IPS-15b (cell line): ENCODE measurements at regions not wholly inside any gene's neighbourhood (a gene's known extent, or its start where the extent isn't known, plus 50 kb on each side); places are given as distances from the start of the nearest gene placed in this dataset.

ENCODE experiments used
- H3K27me3 ChIP-seq: one replicate; pipeline ENCODE4 v1.6.1; 2013; ENCODE audit warnings: low read length; ENCODE audit not compliant: control insufficient read depth, insufficient read depth
- H3K36me3 ChIP-seq: one replicate; pipeline ENCODE4 v1.6.1; 2013; ENCODE audit warnings: low read length; ENCODE audit not compliant: control insufficient read depth, insufficient read depth
- H3K4me1 ChIP-seq: one replicate; pipeline ENCODE4 v1.6.1; 2013; ENCODE audit warnings: mild to moderate bottlenecking, low read length; ENCODE audit not compliant: control insufficient read depth, insufficient read depth
- H3K4me3 ChIP-seq: one replicate; pipeline ENCODE4 v1.5.1; 2013; ENCODE audit warnings: low read depth, low read length
- H3K9ac ChIP-seq: one replicate; pipeline ENCODE4 v1.6.1; 2013; ENCODE audit warnings: low read depth, mild to moderate bottlenecking, low read length
- H3K9me3 ChIP-seq: one replicate; pipeline ENCODE4 v1.6.1; 2013; ENCODE audit warnings: mild to moderate bottlenecking, low read length; ENCODE audit not compliant: control insufficient read depth, insufficient read depth

DNA sequence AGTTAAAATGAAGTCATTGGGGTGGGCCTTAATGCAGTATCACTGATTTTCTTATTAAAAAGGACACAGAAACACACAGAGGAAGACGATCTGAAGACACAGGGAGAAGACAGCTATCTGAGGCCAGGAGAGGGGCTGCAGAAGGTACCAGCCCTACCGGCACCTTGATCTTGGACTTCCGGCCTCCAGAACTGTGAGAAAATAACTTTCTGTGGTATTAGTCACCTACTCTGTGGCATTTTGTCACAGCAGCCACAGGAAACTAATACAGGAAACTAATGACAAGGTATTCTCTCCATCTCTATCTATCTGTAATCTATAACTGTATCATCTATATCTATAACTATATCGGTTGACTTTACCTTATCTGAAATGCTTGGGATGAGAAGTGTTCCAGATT is 1149.5 kb downstream of the BCL11B start:
- no peaks in the 10 kb centered on the region for H3K4me1 ChIP-seq
- H3K36me3 ChIP-seq = no peaks in the 10 kb centered on the region
- H3K27me3 ChIP-seq = no peaks in the 10 kb centered on the region
- H3K9ac ChIP-seq = no peak overlapping the region
- H3K9me3 ChIP-seq = no peaks in the 10 kb centered on the region
- H3K4me3 ChIP-seq = no peak overlapping the region

DNA sequence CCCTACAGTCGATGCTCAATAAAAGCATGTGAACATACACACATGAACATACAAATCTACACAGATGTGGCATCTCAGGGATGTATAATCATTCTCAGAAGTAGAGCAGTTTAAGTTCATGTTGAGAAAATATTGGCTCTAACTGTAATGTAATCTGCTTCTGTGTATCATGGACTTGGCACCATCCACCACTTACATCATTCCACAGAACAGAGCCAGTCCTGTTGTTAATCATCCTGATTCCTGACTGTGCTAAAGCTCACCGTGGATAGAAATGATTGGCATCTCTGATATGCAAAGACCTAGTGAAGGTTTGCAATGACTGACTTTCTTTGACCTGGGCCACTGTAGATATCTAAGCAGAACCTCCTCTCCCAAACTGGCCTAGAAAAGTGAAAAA is 1141.3 kb downstream of the BCL11B start:
- H3K9me3 ChIP-seq = no peaks in the 10 kb centered on the region
- H3K36me3 ChIP-seq = no peaks in the 10 kb centered on the region
- no peak overlapping the region for H3K9ac ChIP-seq
- no peaks in the 10 kb centered on the region for H3K4me1 ChIP-seq
- H3K27me3 ChIP-seq = no peaks in the 10 kb centered on the region
- H3K4me3 ChIP-seq = no peak overlapping the region

DNA sequence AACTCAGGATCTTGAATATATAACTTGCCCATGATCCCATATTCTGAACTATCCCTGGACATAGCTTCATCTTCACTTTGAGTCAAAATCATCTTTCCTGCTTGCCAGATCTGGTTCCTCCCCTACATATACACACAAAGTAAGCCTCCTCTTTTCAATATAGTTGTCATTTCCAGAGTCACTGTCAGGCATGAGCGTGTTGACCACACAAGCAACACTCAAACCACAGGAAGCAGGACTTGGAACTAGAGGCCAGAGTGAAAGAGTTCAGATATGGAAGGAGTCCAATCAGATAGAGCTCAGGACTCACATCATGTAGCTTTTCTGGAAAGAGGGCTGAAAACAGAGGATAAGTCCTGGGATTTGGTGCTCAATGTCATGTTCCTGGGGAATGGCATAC is 1140.6 kb downstream of the BCL11B start:
- no peaks in the 10 kb centered on the region for H3K4me1 ChIP-seq
- no peak overlapping the region for H3K9ac ChIP-seq
- no peaks in the 10 kb centered on the region for H3K36me3 ChIP-seq
- H3K9me3 ChIP-seq = no peaks in the 10 kb centered on the region
- H3K4me3 ChIP-seq = no peak overlapping the region
- H3K27me3 ChIP-seq = no peaks in the 10 kb centered on the region

DNA sequence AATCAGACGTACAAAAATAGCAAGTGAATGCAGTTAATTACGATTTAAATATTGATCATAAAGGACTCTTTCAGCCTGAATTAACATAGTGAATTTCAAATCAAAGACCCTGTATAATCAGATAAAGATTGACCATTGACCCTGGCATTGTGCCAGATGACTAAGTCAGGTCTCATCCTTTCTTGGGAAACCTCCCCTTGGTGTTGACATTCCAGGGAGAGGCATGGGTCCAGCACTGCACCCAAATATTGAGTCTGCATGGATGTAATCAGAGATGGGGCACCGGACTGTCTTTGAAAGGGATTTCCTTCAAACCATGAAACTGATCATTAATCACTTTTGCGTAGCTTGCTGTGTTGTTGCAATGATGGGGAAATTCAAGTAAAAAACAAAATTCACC is 1138.2 kb downstream of the BCL11B start:
- Histone ChIP-seq H3K9me3 (no peaks in the 10 kb centered on the region), H3K27me3 (no peaks in the 10 kb centered on the region), H3K36me3 (no peaks in the 10 kb centered on the region), H3K4me1 (peaks cover 11% of the 10 kb centered on the region), H3K9ac (no peak overlapping the region), H3K4me3 (no peak overlapping the region)

DNA sequence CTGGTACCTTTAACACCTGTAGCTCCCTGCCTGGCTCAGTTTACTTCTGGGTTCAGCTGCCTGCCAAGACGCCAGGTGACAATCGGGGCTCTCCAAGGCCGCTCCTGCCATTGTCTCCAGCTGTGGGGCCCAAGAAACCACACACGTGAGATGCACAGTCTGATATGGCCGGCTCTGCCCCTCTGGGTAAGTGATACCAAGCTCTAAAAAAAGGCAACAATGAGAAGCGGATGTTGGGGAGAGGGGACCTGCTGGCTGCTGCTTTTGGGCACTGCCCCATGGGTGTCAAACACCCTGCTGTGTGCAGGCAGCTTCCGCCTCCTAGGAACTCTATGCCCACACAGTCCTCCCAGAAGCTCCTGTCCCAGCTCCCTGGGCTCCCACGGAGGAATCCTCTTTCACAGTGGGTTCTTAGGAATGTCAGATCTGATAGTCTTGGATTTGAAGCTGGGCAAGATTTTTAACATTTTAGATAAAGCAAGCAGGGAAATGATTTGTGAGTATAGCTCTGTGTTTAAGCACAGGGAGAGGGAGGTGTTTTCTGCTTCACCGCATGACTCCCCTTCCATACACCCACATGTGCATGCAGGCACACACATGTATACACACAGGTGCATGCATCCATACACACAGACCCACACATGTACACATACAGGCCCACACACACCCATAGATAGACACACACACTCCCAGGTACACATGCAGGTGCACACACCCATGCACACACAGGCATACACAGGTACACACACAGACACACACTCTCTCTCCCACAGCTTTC is 1135.8 kb downstream of the BCL11B start:
- no peak overlapping the region for H3K4me3 ChIP-seq
- H3K36me3 ChIP-seq = no peaks in the 10 kb centered on the region
- H3K4me1 ChIP-seq = peaks cover 11% of the 10 kb centered on the region
- H3K9me3 ChIP-seq = no peaks in the 10 kb centered on the region
- H3K9ac ChIP-seq = no peak overlapping the region
- no peaks in the 10 kb centered on the region for H3K27me3 ChIP-seq

DNA sequence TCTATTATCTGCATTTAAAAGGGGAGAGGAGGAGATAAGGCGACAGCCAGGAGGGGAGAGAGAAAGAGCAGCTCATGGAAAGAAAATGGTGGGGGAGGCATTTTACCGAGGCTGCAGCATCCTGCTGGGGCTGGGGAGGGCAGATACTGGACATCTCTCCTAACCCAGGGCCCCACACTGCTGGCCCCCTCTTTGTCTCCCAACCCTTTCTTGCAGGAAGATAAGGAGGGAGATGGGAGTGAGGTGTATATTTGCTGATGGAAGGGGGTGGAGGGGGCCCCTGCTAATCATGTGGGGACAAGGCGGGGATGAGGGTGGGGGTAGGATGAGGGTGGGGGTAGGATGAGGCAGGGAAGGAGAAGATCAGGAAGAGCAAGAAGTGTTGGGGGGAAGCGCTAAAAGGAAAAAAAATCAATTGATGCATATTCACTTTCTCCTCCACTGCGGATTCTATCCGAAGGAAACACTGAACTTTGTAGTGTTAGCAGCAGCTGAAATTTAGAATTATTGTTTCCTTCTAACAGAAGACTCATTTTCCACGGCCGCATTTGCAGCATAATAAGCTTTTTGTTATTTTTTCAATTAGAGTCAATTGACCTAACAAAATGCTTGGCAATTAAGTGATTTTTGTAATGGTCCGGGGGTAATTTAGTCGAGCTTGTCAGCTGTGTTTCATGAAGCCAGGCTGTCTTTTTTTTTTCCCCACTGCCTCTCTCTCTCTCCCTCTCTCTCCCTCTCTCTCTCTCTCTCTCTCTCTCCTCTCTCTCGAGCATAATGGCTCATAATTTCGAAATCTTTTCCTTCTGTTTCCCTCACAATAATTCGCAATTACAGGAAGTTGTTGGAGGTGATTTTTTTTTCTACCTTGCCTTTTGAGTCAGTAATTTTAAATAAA is 1134.6 kb downstream of the BCL11B start:
- H3K9ac ChIP-seq = no peak overlapping the region
- no peaks in the 10 kb centered on the region for H3K9me3 ChIP-seq
- no peaks in the 10 kb centered on the region for H3K36me3 ChIP-seq
- H3K27me3 ChIP-seq = no peaks in the 10 kb centered on the region
- H3K4me3 ChIP-seq = no peak overlapping the region
- peaks cover 11% of the 10 kb centered on the region for H3K4me1 ChIP-seq

DNA sequence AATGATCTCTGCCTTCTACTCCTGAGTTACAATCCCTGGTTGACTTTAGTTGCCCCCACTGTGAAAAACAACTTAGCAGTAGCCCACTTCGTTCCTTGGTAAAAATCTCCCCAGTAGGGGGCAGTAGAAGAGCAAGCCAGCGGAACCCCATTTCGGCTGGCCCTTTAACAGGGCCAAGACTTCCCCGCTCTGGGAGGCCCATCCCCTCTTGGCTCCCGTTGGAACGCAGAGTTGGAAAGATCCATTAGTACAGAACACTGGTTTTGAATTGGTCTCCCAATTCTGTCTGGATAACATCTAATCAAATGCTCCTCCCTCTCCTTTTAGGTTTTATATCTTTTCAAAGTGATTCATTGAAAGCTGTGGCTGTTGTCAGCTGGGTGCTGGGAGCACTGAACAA is 1133.3 kb downstream of the BCL11B start:
- H3K36me3 ChIP-seq = no peaks in the 10 kb centered on the region
- H3K9me3 ChIP-seq = no peaks in the 10 kb centered on the region
- no peak overlapping the region for H3K4me3 ChIP-seq
- peaks cover 11% of the 10 kb centered on the region for H3K4me1 ChIP-seq
- H3K27me3 ChIP-seq = no peaks in the 10 kb centered on the region
- no peak overlapping the region for H3K9ac ChIP-seq

DNA sequence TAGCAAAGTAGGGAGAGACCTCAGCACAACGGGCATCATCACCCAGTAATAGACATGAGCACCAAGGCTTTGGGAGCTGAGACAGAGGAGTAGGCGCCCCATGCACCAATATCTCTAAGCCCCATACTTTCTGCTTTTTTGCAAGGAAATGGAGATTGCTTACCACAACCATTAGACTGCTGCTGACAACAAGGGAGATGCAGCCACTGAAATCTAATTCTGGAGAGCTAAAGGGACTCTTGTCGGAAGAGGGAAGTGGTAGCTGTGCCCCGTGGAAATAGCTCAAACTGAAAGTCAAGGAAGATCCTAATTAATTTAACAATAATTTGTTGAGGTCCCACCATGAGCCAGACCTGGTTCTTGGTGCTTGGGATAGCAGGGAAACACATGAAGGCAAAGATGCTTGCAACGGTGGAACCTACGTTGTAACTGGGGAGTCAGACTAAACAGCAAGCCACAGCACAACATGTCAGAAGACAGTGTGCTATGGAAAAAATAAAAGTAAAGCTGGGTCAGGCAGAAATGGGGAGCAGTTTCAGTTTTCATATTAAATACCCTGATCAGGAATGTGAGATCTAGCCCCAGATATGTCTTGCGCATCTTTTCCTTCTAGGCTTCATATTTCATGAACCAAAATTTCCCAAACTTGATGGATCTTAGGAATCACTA is 1131.0 kb downstream of the BCL11B start:
- H3K4me3 ChIP-seq = no peak overlapping the region
- H3K9me3 ChIP-seq = no peaks in the 10 kb centered on the region
- no peaks in the 10 kb centered on the region for H3K27me3 ChIP-seq
- no peak overlapping the region for H3K9ac ChIP-seq
- H3K4me1 ChIP-seq = peaks cover 11% of the 10 kb centered on the region
- H3K36me3 ChIP-seq = no peaks in the 10 kb centered on the region

DNA sequence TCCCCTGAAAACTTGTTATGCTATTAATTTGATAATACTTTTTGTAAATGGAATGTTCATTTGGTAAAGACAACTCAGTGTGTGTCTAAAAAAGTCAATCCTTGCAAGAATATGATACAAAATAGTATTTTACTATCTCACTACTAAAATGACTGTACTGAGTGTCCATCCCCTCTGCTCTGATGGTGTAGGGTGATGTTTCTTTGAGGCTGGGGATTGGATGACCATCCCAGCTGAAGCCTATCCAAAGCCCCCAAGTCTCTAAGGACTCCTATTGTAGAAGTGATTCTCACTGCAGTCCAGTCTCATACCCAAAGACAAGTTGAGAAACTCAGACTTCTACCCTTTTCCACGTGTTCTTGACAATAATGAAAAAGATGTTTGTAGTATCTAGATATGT is 1128.4 kb downstream of the BCL11B start:
- no peaks in the 10 kb centered on the region for H3K36me3 ChIP-seq
- no peaks in the 10 kb centered on the region for H3K9me3 ChIP-seq
- H3K4me1 ChIP-seq = no peaks in the 10 kb centered on the region
- no peaks in the 10 kb centered on the region for H3K27me3 ChIP-seq
- no peak overlapping the region for H3K9ac ChIP-seq
- no peak overlapping the region for H3K4me3 ChIP-seq

DNA sequence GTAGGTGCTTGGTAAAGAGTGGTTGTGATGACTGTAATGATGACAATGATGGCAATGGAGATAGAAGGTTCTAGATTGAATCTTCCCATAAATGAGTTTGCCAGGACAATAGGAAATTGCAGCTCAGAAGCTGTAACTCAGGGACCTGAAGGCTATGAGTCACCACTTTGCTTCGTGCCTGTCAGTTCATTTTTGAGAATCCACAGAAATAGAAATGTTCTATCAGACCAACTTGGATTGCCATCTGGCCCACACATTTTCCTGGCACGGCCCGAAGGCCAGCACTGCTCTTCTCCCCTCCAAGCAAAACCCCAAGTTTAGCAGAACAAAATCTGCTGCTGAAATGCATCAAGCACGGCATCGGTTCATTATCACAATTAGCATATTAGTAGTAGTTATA is 1127.0 kb downstream of the BCL11B start:
- no peak overlapping the region for H3K4me3 ChIP-seq

DNA sequence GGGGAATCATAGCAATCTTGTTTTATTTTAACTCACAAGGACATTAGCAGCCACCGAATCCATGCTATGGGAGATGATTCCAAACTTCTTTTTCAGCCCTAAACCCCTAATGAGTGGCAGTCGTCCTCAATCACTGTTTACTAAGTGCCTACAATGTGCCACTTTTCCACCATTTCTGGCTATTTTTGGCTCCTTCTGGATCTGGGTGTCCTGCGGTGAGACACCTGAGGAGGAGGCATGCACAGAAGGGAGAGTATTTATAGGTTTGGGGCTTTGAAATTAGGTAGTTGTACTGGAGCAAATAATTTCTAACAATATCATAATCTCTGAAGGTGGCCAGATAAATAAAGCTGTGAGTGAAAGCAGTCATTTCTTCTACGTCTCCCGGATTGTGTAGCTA is 1125.6 kb downstream of the BCL11B start:
- H3K9me3 ChIP-seq = no peaks in the 10 kb centered on the region
- H3K4me1 ChIP-seq = no peaks in the 10 kb centered on the region
- H3K4me3 ChIP-seq = no peak overlapping the region
- H3K27me3 ChIP-seq = no peaks in the 10 kb centered on the region
- no peak overlapping the region for H3K9ac ChIP-seq
- no peaks in the 10 kb centered on the region for H3K36me3 ChIP-seq

More for the DNA sequence above, 1127.0 kb downstream of the BCL11B start:
- no peaks in the 10 kb centered on the region for H3K27me3 ChIP-seq
- H3K4me1 ChIP-seq = no peaks in the 10 kb centered on the region
- no peaks in the 10 kb centered on the region for H3K9me3 ChIP-seq
- no peak overlapping the region for H3K9ac ChIP-seq
- no peaks in the 10 kb centered on the region for H3K36me3 ChIP-seq
